Ovary (tissue), 7 donors: ENCODE measurements at regions not wholly inside any gene's neighbourhood (a gene's known extent, or its start where the extent isn't known, plus 50 kb on each side); places are given as distances from the start of the nearest gene placed in this dataset.
"Not testable (repeated sequence)": the region's sequence is repeated elsewhere in the genome, so short reads cannot be mapped to it uniquely, and the experiment has no call there.

Experiments used
- DNase-seq, 5 donors: peaks; one replicate each; pipeline ENCODE4 v3.0.0-alpha.2; 2019 to 2020
- H3K27ac ChIP-seq, 2 donors: fragments of 200-600 bp; one replicate each; pipeline versions ENCODE4 v1.5.1 to v1.8.0; 2019 to 2022
- H3K27me3 ChIP-seq: fragments of 200-600 bp; one replicate; pipeline ENCODE4 v1.8.0; 2022
- H3K36me3 ChIP-seq: fragments of 200-600 bp; sonication (generic); one replicate; pipeline ENCODE4 v1.5.1; 2019
- H3K4me1 ChIP-seq: one replicate; pipeline ENCODE4 v1.8.1; 2013; ENCODE audit warnings: mild to moderate bottlenecking, moderate library complexity; ENCODE audit not compliant: insufficient read depth
- H3K4me3 ChIP-seq: fragments of 200-600 bp; sonication (generic); one replicate; pipeline ENCODE4 v1.5.1; 2017
- H3K9me3 ChIP-seq, 2 donors: fragments of 200-600 bp in 1 of 2; sonication (generic) in 1 of 2; one replicate each; pipeline versions ENCODE4 v1.5.1 to v1.8.1; 2013 to 2019; ENCODE audit warnings: mild to moderate bottlenecking in 1 of 2, moderate library complexity in 1 of 2
- CTCF ChIP-seq, 3 donors: fragments of 450-650 bp in 2 of 3; fragments of 200-600 bp in 1 of 3; IDR thresholded peaks; one replicate each; pipeline versions ENCODE4 v1.5.1 to v1.8.0; 2016 to 2022; ENCODE audit warnings: antibody characterized with exemption in 3 of 3, mild to moderate bottlenecking in 1 of 3
- EP300 ChIP-seq: sonication (generic); formaldehyde crosslinking; IDR thresholded peaks from one replicate; pipeline ENCODE4 v1.6.1; 2017; ENCODE audit warnings: antibody characterized with exemption
- POLR2A ChIP-seq: fragments of 450-650 bp; IDR thresholded peaks from one replicate; pipeline ENCODE4 v1.6.1; 2017; ENCODE audit warnings: antibody characterized with exemption, mild to moderate bottlenecking, moderate library complexity
- WGBS, 3 donors: extraction: QIAGEN DNeasy Blood & Tissue Kit in 1 of 3; methylation state at CpG; one replicate each; pipeline versions ENCODE4 v1.1.5 to v1.1.7; 2013 to 2017; 5-methylcytosine and 5-hydroxymethylcytosine counted together
- intact Hi-C, 4 donors: fragments of 100-400 bp; cut with DNase I; formaldehyde crosslinking; loops; one replicate each; pipeline versions ENCODE4 v1.11.0 to v1.15.1; 2022 to 2023
- donor health status: DM: no; HTN: no; CAD: no; lungs with moderate emphysema.
- donor health status: DM: no; HTN: no; CAD: no.
- donor health status: Bipolar disorder and iron deficiency.
- donor health status: DM: no; HTN: no; CAD: no.
- donor health status: DM: yes; HTN: yes; CAD: no.

GRCh38 chr4:95779447-95779846, 60.4 kb upstream of the PDHA2 start:
- intact Hi-C loops, result no loop called here
- TF ChIP-seq POLR2A, result no peak
- TF ChIP-seq CTCF (IDR thresholded peaks at IDR 0.05), result no peak
- TF ChIP-seq EP300, result no peak
- H3K36me3 ChIP-seq, result no peaks in the 10 kb centered on the region

GRCh38 chr4:95778666-95779065, 61.2 kb upstream of the PDHA2 start:
- DNase-seq, result no peak
- no peaks in the 10 kb centered on the region for H3K9me3 ChIP-seq

More at GRCh38 chr4:95779447-95779846, 60.4 kb upstream of the PDHA2 start:
- WGBS, 3 donors, result 52 to 97% (median 92%) methylated on average over 1 of the region's 1 CpG
- no peaks in the 10 kb centered on the region for H3K27me3 ChIP-seq
- H3K4me3 ChIP-seq, result no peak overlapping the region
- no peaks in the 10 kb centered on the region for H3K4me1 ChIP-seq
- no peak for DNase-seq
- no peak overlapping the region for H3K27ac ChIP-seq
- no peaks in the 10 kb centered on the region for H3K9me3 ChIP-seq

GRCh38 chr4:95770605-95771004, 69.3 kb upstream of the PDHA2 start:
- H3K4me1 ChIP-seq, H3K9me3 ChIP-seq, H3K27me3 ChIP-seq, H3K4me3 ChIP-seq, DNase-seq, H3K36me3 ChIP-seq, intact Hi-C loops, H3K27ac ChIP-seq: not testable (repeated sequence)
- WGBS, 3 donors, result 72 to 82% (median 78%) methylated on average over 3 of the region's 3 CpGs

More at GRCh38 chr4:95778666-95779065, 61.2 kb upstream of the PDHA2 start:
- Histone ChIP-seq H3K4me1 (no peaks in the 10 kb centered on the region), H3K27me3 (no peaks in the 10 kb centered on the region), H3K36me3 (no peaks in the 10 kb centered on the region), H3K4me3 (no peak overlapping the region), H3K27ac (no peak overlapping the region)
- intact Hi-C loops, result no loop called here
- TF ChIP-seq CTCF (IDR thresholded peaks at IDR 0.05) (no peak), POLR2A (no peak), EP300 (no peak)

GRCh38 chr4:95764961-95765360, 74.9 kb upstream of the PDHA2 start:
- no peak for DNase-seq
- Histone ChIP-seq H3K9me3 (no peaks in the 10 kb centered on the region), H3K36me3 (no peaks in the 10 kb centered on the region), H3K27ac (no peak overlapping the region), H3K27me3 (no peaks in the 10 kb centered on the region), H3K4me3 (no peak overlapping the region), H3K4me1 (no peaks in the 10 kb centered on the region)
- TF ChIP-seq CTCF (IDR thresholded peaks at IDR 0.05), result no peak
- TF ChIP-seq EP300, result no peak
- no peak for TF ChIP-seq POLR2A
- intact Hi-C loops, result no loop called here
- WGBS, 3 donors, result 82 to 85% (median 83%) methylated on average over 3 of the region's 3 CpGs

- Histone ChIP-seq H3K36me3 (no peaks in the 10 kb centered on the region), H3K4me3 (no peak overlapping the region), H3K27ac (no peak overlapping the region), H3K27me3 (no peaks in the 10 kb centered on the region), H3K9me3 (no peaks in the 10 kb centered on the region), H3K4me1 (no peaks in the 10 kb centered on the region)
- TF ChIP-seq EP300 (no peak), CTCF (IDR thresholded peaks at IDR 0.05) (no peak), POLR2A (no peak)
- 87 to 95% (median 94%) methylated on average over 3 of the region's 3 CpGs for WGBS, 3 donors
- no peak for DNase-seq
- intact Hi-C loops, result no loop called here
Observed at GRCh38 chr4:95761871-95762270, 78.0 kb upstream of the PDHA2 start.
